Transverse colon (tissue), 3 donors: ENCODE measurements at regions not wholly inside any gene's neighbourhood (a gene's known extent, or its start where the extent isn't known, plus 50 kb on each side); places are given as distances from the start of the nearest gene placed in this dataset.

Experiments
- CTCF ChIP-seq, 5 experiments: fragments of 200-600 bp in 3 of 5; fragments of 450-650 bp in 2 of 5; sonication (generic) in 3 of 5; IDR thresholded peaks; 1 replicate in 2 of 5; 2 replicates in 3 of 5; pipeline ENCODE4 v1.5.1; 2016 to 2017; ENCODE audit warnings: antibody characterized with exemption in 5 of 5, inconsistent platforms in 3 of 5, mild to moderate bottlenecking in 2 of 5, moderate library complexity in 1 of 5
- EP300 ChIP-seq: sonication (generic); formaldehyde crosslinking; IDR thresholded peaks from one replicate; pipeline ENCODE4 v1.6.1; 2017; ENCODE audit warnings: antibody characterized with exemption, low read depth
- POLR2A ChIP-seq: fragments of 450-650 bp; IDR thresholded peaks from one replicate; pipeline ENCODE4 v1.6.1; 2016; ENCODE audit warnings: antibody characterized with exemption, mild to moderate bottlenecking, moderate library complexity

DNA sequence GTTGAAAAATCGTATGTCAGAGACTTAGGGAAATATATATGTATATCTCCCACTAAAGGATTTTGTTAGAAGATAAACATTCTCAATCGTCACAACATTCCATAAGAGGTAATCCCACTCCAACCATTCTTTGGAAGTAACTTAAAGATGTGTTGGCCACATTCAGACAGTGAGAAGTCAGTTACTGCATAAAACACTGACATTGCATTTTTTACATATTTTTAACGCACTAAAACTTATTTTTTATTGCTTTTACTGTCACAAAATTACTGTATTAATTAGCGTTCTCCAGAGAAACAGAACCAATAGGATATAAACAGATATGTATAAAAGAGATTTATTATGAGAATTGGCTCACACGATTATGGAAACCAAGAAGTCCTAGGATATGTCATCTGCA is 74.3 kb upstream of the VGLL2 start:
- TF ChIP-seq POLR2A (no peak), CTCF (IDR thresholded peaks at IDR 0.05) (no peak), EP300 (no peak)
